GM21360 (cell line): ENCODE measurements at regions not wholly inside any gene's neighbourhood (a gene's known extent, or its start where the extent isn't known, plus 50 kb on each side); places are given as distances from the start of the nearest gene placed in this dataset.
"Not testable (repeated sequence)": the region's sequence is repeated elsewhere in the genome, so short reads cannot be mapped to it uniquely, and the experiment has no call there.

ENCODE experiments used
- ATAC-seq: cut with Tn5 transposase; IDR thresholded peaks from one replicate; pipeline ENCODE4 v1.9.1; 2021; ENCODE audit warnings: mild to moderate bottlenecking, moderate library complexity; ENCODE audit not compliant: unreplicated experiment

GRCh38 chr15:21774760-21775159, 102.8 kb downstream of the POTEB start:
- ATAC-seq = not testable (repeated sequence)

GRCh38 chr15:21766524-21766923, 111.0 kb downstream of the POTEB start:
- ATAC-seq = not testable (repeated sequence)

GRCh38 chr15:21763756-21764155, 113.8 kb downstream of the POTEB start:
- ATAC-seq = not testable (repeated sequence)

- ATAC-seq = not testable (repeated sequence)
Measured at GRCh38 chr15:21760250-21761023, 117.1 kb downstream of the POTEB start.

- not testable (repeated sequence) for ATAC-seq
Measured at GRCh38 chr15:21759401-21760165, 118.0 kb downstream of the POTEB start.

- ATAC-seq = not testable (repeated sequence)
Measured at GRCh38 chr15:21753838-21754237, 123.7 kb downstream of the POTEB start.

- not testable (repeated sequence) for ATAC-seq
Measured at GRCh38 chr15:21752124-21752957, 125.2 kb downstream of the POTEB start.

- not testable (repeated sequence) for ATAC-seq
Measured at GRCh38 chr15:21749173-21749572, 128.4 kb downstream of the POTEB start.

GRCh38 chr15:21744245-21744915, 133.2 kb downstream of the POTEB start:
- not testable (repeated sequence) for ATAC-seq

- ATAC-seq = peak; percentile 86
Measured at GRCh38 chr15:21742067-21742466, 135.5 kb downstream of the POTEB start.

GRCh38 chr15:21738003-21738402, 139.5 kb downstream of the POTEB start:
- not testable (repeated sequence) for ATAC-seq

- not testable (repeated sequence) for ATAC-seq
Measured at GRCh38 chr15:21736443-21736842, 141.1 kb downstream of the POTEB start.

- ATAC-seq = not testable (repeated sequence)
Measured at GRCh38 chr15:21735837-21736236, 141.7 kb downstream of the POTEB start.

- not testable (repeated sequence) for ATAC-seq
Measured at GRCh38 chr15:21735368-21735767, 142.2 kb downstream of the POTEB start.

GRCh38 chr15:21731496-21731895, 146.0 kb downstream of the POTEB start:
- peak; percentile 53 for ATAC-seq

GRCh38 chr15:21730427-21731405, 146.8 kb downstream of the POTEB start:
- peak; percentile 67 for ATAC-seq

- ATAC-seq = not testable (repeated sequence)
Measured at GRCh38 chr15:21724988-21725387, 152.5 kb downstream of the POTEB start.

GRCh38 chr15:21721115-21721514, 156.4 kb downstream of the POTEB start:
- ATAC-seq = not testable (repeated sequence)

GRCh38 chr15:21718779-21719178, 158.8 kb downstream of the POTEB start:
- ATAC-seq = peak; percentile 77
